GM21447 (cell line): ENCODE measurements at regions not wholly inside any gene's neighbourhood (a gene's known extent, or its start where the extent isn't known, plus 50 kb on each side); places are given as distances from the start of the nearest gene placed in this dataset.

ENCODE experiments used
- ATAC-seq: cut with Tn5 transposase; IDR thresholded peaks from one replicate; pipeline ENCODE4 v1.9.1; 2021; ENCODE audit not compliant: unreplicated experiment

DNA sequence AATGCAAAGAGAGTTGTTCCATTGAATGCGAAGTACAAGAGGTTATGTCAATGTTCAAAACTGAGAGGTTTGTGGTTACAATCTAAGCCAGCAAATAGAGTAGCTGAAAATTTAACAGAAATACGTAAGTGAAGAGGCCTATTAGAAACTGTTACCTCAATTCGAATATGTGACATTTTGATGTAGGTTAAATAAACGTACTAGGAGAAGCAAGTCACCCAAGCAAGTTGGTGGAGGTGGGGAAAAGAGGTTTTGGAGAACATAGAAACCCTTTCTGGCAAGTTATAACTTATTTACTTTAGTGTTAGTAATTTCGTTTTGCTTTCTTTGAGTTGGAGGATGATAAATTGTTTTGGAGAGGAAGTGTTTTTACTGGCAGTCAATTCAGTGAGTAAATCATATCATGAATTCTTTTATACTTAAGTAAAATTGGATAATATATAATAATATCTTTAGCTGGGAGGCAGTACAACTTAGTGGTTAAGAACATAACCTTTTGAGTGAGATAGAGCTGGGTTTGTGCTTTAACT, 91.2 kb upstream of the NAALADL2 start:
- no peak for ATAC-seq

GRCh38 chr3:174769171-174769570, 90.0 kb upstream of the NAALADL2 start:
- ATAC-seq: no peak

DNA sequence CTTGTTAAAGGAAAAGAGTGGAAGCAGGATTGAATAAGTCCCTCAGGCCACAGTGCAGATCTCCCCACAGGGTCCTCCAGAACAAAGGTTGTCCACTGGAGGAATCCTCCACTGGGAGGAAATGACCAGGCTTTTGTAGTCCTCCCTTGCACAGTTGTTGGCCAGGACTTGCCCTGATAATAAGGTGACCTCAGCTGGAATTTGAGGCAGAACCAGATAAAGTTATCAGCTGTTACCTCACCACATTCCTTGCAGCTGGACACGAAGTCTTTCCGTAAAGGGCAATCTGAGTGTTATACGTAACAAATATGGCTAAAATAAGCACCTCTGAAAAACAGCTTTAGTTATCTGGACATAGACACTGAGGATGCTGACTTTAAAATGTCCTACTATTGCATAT, 83.5 kb upstream of the NAALADL2 start:
- ATAC-seq: no peak

GRCh38 chr3:174776123-174776522, 83.0 kb upstream of the NAALADL2 start:
- no peak for ATAC-seq

GRCh38 chr3:174776636-174777035, 82.5 kb upstream of the NAALADL2 start:
- no peak for ATAC-seq

- no peak for ATAC-seq
These were observed 81.3 kb upstream of the NAALADL2 start for GRCh38 chr3:174777813-174778212.

DNA sequence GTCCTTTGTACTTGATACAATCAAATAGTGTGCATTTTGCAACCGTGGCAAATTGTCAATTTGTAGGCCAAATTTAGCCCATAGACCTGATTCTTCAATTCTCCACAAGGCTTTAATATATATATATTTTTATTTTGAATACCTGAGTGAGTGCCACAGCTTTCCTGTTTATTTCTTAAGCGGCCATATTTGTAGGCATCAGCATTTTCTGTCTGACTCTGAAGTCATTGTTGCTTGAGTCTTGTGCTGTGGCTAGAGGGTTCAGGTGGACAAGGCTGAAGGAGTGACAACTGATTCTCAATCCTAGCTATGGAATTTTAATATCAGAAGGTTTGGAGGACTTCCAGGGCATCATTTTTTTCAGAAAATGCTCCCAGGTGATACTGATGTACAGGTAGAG, 75.6 kb upstream of the NAALADL2 start:
- no peak for ATAC-seq

- ATAC-seq: no peak
These were observed 74.8 kb upstream of the NAALADL2 start for GRCh38 chr3:174784206-174784934.

DNA sequence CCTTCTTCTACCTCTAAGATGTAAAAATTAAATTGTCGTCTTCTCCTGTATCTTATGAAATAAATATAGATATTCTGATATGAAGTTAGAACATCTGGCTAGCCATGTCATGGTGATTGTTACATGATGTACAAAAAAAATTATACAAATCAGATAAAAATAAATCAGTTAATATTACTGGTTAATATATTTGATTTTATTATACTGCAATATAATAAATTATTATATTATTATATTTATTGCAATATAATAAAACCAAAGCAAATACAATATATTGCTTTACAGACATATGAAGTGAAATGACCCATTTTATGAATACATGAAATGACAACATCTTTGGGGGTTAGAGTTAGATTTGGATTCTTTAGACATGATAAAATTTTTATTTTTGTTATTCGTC, 72.3 kb upstream of the NAALADL2 start:
- ATAC-seq: no peak

- no peak for ATAC-seq
These were observed 68.0 kb upstream of the NAALADL2 start for GRCh38 chr3:174791161-174791560.

DNA sequence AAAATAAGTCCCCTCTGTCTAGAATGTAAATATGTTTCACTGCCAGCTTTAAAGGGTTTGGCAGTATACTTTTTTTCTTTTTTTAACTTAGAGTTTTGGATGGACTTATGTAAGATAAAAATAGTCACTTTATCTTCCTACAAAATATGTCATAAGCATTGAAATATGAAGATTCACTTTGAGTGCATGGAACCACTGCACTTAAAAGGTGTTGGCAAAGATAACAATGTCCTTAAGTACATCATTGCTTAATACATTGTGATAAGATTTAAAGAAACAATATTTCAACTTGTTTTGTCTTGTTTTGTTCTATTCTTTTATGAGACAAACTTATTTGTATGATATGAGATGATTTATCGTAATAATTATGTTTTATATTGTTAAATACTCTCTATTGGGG, 66.3 kb upstream of the NAALADL2 start:
- no peak for ATAC-seq
